HG02981 (cell line): ENCODE measurements at regions not wholly inside any gene's neighbourhood (a gene's known extent, or its start where the extent isn't known, plus 50 kb on each side); places are given as distances from the start of the nearest gene placed in this dataset.
"Not testable (repeated sequence)": the region's sequence is repeated elsewhere in the genome, so short reads cannot be mapped to it uniquely, and the experiment has no call there.

ENCODE experiments used
- ATAC-seq: cut with Tn5 transposase; IDR thresholded peaks from one replicate; pipeline ENCODE4 v1.9.1; 2021; ENCODE audit warnings: mild to moderate bottlenecking, moderate library complexity; ENCODE audit not compliant: unreplicated experiment

DNA sequence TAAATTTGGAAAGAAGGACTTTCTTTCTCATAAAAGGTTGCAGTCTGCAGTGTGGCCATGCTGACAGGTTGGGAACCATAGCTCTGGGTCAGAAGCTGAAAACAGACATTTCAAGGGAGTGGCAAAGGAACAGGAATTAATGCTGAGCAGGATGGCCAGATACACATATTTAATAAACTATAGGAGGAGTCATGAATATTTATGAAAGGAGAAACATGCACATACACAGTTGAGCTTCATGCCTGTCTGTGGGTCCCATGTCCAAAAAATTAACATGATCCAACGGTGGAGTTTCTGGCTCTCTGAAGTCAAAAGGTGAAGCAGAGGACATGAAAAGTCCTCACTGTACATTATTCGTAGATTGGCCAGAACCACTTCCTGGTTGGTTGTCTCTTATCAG lies 2556.0 kb downstream of the PCDH9 start:
- ATAC-seq = no peak

DNA sequence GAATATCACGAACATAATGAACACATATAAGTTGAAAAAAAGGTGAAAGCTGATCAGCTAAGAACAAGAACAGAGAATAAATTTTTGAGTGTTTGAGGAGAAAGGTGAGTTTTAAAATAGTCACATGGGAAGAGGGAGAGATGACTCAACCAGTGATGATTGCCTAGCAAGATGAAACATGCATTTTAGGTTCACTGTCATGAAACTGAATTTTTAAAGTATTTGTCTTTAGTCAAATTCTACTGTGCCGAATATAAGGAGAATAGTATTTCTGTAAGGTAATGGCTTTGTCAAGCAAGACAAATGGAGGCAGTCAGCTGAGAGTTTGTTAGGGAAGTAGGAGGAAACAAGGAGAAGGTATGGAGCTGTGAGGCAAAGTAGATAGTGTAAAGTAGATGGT lies 2557.4 kb downstream of the PCDH9 start:
- ATAC-seq = no peak

DNA sequence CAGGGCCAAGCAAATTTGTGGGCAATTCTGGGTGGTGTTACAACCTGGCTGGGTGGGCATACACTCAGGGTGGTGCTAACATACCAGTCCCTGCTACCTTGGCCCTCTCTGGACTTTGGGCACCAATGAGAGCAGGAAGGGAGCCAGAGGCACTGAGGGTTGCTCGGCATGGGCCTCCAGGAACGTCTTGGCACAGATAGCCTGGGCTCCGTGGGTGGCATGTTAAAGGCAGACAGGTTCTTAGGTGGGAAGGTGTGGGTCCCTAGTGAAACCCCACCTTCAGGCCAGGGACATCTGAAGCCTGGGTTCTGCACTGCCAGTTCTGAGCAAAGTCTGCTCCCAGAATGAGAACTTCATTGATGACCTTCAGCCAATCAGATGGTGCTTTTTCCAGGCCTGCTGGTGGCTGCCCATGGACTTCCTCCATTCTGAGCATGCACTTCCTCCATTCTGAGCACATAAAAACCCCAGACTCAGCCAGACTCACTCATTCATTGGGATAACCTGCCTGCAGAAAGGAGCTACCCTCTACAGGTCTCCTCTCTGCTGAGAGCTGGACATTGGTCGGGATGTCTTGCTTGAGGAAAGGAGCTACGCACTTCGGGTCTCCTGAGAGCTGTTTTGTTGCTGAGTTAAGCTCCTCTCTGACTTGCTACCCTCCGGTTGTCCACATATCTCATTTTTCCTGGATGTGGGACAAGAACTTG lies 2567.1 kb downstream of the PCDH9 start:
- ATAC-seq = no peak

DNA sequence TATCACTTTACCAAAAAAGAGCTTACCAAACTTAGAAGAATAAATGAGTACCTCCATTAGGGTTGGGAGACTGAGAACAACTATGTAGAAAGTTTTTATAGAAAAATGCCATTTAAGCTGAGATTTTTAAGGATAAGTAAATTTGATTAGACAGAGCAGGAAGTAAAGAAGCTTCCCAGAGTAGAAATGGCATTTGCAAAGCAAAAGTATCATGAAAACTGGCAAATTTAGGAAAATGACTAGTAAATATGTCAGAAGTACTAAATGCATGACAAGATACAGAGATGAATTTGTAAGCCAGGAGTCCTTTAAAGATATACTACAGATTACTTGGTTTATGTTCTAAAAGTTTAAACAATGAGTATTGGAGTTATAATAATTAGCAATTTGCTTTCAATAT lies 2581.8 kb downstream of the PCDH9 start:
- no peak for ATAC-seq

DNA sequence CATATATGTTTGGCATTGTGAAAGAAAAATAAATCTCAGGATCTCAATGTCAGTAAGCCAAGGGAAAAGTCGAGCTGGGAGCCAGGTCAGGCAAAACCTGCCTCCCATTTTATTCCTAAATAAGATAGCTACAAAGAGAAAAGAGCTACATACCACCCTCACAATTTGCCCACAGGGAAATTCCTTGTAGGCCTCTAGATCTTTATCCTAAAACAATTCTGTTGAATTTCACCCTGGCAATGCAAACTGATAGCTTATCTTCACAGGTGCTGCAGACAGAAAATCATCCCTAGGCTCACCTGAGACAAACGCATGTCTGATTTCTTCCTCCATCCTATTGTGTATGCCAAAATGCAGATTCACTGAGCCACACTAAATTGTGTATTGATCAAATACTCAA lies 2587.1 kb downstream of the PCDH9 start:
- ATAC-seq = no peak

DNA sequence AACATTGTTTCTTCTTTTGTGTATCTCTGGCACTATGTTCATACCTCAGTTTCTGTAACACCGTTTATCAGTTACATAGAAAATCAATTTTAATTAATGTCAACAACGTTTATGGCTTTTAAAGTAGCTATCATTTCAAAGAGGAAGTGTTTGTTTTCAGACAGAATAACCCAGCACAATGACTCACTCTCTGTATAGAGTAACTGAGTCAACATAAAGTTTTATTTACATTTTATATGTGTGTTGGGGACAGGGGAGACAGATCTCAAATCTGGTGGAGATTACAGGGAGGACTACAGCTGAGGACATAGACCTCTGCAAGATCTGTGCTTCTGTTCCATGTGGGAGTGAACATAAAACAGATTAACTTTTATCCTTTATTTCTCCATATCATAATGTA lies 2590.1 kb downstream of the PCDH9 start:
- ATAC-seq = no peak

DNA sequence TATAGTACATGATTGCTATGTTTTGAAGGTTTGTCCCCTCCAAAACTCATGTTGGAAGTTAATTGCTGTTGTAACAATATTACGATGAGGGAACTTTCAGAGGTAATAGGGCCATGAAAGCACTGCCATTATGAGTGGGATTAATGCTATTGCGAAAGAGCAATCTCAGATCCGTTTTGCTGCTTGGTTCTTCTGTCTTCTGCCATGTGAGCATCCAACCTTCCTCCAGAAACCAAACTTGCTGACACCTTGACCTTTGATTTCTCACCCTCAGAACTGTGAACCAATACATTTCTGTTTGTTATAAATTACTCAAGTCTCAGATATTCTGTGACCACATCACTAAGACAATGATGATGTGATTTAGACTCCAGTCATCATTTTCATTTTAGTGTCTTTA lies 2590.9 kb downstream of the PCDH9 start:
- no peak for ATAC-seq

DNA sequence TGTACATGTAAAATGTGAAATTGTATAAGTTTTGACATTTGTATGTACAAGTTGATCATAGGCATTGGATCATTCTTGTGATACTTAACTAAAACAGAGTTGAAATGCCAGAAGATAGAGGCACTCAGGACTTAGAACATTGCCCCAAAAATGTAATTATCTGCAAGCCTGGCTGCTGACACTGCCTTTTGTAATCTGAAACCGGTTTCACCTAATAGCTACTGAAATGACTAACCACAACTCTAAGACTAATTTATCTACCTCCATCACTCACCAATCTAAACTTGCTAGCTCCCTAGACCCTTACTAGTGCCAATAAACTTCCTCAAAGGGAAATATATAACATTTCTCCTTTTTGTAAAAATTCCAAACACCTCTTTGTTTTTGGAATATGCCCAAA lies 2596.2 kb downstream of the PCDH9 start:
- ATAC-seq = no peak

DNA sequence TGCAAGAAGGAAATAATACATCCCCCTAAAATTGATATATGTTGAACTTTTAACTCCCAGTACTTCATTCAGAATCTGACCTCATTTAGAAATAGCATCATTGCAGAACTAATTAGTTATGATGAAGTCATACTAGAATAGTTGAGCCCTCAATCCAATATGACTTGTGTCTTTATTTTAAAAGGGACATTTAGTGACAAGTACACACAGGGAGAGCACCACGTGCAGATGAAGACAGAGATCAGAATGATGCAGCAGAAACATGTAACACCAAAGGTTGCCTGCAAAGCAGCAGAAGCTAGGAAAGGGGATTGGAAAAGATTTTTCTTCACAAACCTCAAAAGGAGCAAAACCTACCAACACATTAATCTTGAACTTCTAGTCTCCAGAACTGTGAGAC lies 2602.5 kb downstream of the PCDH9 start:
- ATAC-seq = no peak

DNA sequence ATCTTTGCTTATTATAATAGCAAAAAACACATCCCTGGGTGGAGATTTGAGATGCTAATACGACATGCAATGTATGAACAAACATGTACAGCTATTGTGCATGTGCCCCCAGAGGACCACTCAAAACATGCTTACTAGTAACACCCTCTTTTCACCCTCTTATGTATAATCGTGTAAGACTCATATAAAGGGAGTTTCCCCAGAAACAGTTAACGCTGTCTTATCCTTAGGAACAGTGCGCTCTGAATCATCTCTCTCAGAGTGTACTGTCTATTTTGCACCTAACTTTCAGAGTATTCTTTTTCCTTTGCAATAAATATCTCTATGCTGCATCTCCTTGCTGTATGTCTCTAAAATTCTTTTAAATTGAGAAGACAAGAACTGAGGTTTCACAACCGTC lies 2604.0 kb downstream of the PCDH9 start:
- no peak for ATAC-seq

DNA sequence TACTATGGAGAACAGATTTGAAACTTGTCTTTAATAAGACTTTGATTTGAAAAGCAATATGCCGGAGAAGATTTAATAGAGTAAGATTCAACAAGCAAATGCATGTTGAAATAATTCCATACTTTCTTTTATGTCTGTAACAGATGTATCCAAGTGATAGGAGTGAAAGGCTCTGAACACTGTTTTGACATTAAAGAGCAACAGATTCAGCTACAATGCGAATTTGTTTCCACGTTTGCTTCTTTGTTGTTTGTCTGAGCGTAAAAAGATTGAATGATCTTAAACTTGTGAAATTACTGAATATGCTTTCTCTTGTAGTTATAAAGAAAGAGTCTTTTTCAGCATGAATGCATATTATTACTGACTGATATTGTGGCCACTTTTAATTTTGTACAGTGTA lies 2612.9 kb downstream of the PCDH9 start:
- ATAC-seq = no peak

DNA sequence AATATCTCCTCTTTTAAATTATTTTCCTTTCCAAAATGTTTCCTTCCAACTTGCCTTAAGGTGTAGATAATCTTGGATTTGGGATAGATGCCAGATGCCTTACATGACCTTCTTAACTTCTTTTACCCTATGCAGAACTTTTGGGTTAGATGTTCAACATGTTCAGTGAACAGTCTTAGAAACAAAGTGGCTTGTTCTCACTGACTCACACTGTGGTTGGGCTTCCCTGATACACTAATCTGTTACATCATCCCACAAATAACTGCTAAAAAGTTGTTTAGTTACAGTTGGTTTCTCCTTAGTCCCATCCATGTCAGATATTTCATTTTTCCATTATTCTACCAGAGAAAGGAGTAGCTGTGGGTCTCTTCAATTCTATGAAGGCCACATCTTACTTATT lies 2638.2 kb downstream of the PCDH9 start:
- no peak for ATAC-seq

DNA sequence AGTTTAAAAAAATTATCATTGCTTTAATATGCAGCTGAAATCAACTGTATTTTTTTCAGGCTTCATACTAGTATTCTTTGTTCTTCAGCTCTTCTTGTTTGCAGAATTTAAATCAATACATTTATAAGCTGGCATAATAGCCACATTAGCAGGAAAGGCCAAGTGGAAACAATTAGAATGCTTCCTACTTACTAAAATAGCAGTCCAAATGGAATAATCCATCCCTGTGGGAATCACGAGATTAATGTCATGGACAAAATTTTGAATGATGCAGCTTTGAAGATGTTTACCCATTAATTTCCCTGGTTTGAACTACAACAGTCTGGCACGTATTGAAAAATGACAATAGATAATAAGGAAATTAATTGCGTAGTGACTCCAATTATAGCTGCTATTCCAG lies 2650.8 kb downstream of the PCDH9 start:
- ATAC-seq = no peak

DNA sequence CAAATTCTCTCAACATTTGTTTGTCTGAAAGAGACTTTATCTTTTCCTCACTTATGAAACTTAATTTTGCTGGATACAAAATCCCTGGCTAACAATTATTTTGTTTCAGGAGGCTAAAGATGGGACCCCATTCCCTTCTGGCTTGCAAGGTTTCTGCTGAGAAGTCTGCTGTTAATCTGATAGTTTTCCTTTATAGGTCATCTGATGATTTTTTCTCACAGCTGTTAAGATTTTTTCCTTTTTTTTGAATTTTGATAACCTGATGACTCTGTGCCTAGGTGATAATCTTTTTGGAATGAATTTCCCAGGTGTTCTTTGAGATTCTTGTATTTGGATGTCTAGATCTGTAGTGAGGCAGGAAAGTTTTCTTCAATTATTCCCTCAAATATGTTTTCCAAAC lies 2661.4 kb downstream of the PCDH9 start:
- no peak for ATAC-seq

DNA sequence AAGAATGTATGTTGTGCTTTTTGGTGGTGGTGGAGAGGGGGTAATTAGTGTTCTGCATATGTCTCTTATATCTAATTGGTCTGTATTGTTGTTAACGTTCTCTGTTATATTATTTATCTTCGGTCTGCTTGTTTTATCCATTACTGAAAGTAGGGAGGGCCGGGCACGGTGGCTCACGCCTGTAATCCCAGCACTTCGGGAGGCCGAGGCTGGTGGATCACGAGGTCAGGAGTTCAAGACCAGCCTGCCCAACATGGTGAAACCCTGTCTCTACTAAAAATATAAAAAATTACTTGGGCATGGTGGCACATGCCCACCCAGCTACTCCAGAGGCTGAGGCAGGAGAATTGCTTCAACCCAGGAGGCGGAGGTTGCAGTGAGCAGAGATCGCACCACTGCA lies 2672.1 kb downstream of the PCDH9 start:
- ATAC-seq = not testable (repeated sequence)

DNA sequence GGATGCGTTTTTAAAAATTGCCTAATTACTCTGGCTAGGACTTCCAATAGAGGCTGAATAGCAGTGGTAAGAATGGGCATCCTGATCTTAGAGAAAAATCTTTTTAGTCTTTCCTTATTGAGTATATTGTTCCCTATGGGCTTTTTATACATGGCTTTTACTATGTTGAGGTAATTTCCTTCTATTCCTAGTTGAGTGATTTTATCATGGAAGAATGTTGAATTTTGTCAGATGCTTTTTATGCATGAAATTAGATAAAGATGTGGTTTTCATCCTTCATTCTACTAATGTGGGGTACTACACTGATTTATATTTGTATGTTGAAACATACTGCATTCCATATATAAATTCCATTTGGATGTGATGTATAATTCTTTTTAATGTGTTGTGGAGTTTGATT lies 2673.8 kb downstream of the PCDH9 start:
- ATAC-seq = no peak

DNA sequence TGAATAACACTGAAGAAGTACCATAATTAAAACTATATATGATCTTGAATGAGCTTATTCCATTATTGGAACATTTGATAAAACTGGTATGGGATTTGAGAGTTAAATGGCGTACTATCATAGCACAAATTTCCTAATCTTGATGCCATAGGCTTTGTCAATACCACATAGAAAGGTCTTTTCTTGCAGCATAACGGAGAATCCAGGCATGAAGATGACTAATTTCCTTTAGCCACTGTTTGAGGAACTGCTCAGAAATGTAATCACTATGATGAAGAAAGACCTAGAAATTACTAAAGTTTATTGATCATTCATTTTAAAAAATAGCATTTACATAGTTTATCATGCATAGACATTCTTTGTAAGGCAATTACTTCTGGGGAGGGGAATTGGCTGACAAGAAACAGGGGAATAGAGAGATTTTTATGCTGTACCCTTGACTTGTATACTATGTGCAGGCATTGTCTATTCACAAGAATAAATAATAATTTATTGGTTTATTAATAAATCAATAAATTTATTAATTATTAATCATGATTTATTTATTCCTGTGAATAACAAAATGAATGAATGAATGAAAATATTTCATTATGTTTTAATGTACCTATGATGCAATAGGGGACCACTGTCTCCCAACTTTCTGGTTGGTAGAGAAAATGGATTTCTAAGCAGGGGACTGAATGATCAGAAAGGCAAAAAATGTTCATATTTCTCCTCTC lies 2676.6 kb downstream of the PCDH9 start:
- no peak for ATAC-seq

DNA sequence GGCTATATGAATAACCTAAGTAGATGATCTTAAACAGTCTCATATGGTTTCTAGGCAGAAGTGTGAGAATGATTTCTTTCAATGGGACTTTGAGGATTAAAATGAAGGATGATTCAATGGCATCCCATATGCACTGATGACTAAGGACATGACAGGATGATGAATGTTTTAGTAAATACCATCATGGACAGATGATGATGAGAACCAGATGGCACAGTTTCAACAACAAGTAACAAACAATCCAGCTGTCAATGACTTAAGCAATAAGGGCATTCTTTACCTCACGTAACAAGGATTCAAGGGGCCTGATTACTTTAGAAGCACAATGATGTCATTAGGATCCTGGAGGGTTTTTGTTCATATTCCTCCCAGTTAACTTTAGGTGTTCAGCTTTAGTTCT lies 2678.4 kb downstream of the PCDH9 start:
- ATAC-seq = no peak

DNA sequence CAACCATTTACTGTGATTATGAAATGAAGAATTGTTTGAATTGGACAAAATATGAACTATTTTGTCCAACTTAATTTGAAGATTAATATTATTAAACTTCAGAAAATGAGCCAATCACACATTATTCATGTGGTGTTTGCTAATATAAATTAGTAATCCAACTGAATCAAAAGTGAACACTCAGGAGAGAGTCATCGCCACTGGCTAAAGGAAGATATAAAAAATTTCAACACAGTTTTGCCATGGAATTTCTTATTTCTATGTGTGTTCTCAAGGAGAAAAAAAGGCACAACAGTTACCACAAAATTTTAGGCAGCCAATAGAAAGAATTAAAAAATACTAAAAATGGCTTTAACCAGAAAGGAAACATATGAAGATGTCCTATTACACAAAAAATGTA lies 2683.8 kb downstream of the PCDH9 start:
- no peak for ATAC-seq

DNA sequence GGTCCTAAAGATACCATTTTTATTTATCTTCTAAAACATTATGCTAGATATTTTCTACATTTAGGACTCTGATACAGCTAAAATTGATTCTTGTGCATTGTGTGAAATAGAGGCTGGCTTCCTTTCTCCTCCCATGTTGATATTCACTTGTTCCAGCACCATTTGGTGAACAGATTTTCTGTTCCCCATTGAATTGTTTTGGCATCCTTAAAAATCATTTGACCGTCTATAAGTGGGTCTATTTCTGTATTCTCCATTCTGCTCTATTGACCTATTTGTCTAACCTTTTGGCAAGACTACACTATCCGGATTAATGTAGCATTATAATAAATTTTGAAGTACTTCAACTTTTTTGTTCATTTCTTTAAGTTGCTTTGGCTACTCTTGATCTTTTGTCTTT lies 2689.2 kb downstream of the PCDH9 start:
- no peak for ATAC-seq

DNA sequence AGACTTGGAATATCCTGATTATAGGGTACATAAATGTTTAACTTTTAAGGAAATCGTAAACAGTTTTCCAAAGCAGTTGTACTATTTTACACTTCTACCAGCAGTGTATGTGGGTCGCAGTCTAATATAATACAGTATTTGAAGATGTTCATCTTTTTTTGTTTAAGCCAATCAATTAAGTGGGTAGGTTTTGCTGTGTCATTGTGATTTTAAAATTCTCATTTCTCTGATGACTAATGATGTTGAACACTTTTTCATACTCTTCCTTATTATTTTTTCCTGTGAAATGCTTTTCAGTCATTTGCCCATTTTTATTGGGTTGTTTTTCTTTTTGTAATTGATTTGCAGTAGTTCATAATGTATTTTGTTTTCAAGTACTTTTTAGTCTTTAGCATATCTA lies 2689.7 kb downstream of the PCDH9 start:
- ATAC-seq = no peak

DNA sequence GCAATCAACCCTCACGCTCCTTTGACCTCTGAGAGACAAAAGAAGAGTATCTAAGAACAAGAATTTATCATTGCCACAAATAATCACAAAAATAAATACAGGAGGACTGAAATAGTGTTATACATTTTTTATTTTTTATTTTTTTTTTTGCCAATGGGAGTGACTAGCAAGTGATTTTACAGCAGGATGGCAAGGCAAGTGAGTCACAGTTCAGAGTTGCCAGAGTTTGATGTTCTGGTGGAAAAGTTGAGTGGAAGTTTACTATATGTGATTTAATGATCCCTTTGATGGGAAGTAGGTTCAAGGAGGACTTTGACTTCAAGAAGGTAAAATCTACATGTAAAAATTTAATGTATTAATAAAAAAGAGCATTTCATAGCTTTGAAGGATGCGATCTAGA lies 2691.4 kb downstream of the PCDH9 start:
- no peak for ATAC-seq

DNA sequence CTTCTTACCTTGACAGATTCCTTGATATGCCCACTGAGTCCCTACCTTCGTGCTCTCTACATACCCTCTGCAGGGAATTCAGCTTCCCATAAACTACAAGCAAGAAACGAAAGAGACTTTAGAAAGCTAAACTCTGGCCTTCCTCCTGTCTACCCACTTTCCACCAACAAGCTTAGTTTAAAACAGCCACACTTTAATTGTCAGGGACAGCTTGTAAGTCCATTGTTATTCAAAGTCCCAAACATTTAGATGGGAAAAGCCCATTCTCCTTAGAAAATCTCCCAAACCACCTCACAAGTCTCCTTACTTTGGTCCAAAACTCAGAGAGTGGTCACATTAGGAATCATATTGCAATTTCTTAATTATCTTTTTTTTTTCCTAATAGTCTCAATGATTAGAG lies 2695.8 kb downstream of the PCDH9 start:
- no peak for ATAC-seq
